Esophagus (tissue), 2 donors: ENCODE measurements at regions not wholly inside any gene's neighbourhood (a gene's known extent, or its start where the extent isn't known, plus 50 kb on each side); places are given as distances from the start of the nearest gene placed in this dataset.

Experiments
- H3K27ac ChIP-seq, 2 donors: one replicate each; pipeline ENCODE4 v1.5.1; 2013; ENCODE audit warnings: low read depth in 2 of 2, mild to moderate bottlenecking in 2 of 2, inconsistent platforms in 1 of 2, low read length in 1 of 2, moderate library complexity in 1 of 2
- H3K27me3 ChIP-seq, 2 donors: one replicate each; pipeline ENCODE4 v1.6.1; 2013; ENCODE audit warnings: low read length in 2 of 2, control low read depth in 1 of 2, mild to moderate bottlenecking in 1 of 2; ENCODE audit not compliant: insufficient read depth in 2 of 2, control insufficient read depth in 1 of 2
- H3K36me3 ChIP-seq, 2 donors: one replicate each; pipeline ENCODE4 v1.6.1; 2013; ENCODE audit warnings: low read length in 1 of 2; ENCODE audit not compliant: control insufficient read depth in 2 of 2, insufficient read depth in 2 of 2
- H3K4me1 ChIP-seq, 2 donors: one replicate each; pipeline ENCODE4 v1.6.1; 2013; ENCODE audit warnings: low read length in 1 of 2; ENCODE audit not compliant: control insufficient read depth in 2 of 2, insufficient read depth in 2 of 2
- H3K4me3 ChIP-seq, 2 donors: one replicate each; pipeline ENCODE4 v1.5.1; 2013; ENCODE audit warnings: low read length in 2 of 2, mild to moderate bottlenecking in 2 of 2, low read depth in 1 of 2, moderate library complexity in 1 of 2
- H3K9me3 ChIP-seq, 2 donors: one replicate each; pipeline ENCODE4 v1.6.1; 2013; ENCODE audit warnings: mild to moderate bottlenecking in 2 of 2, low read depth in 1 of 2, low read length in 1 of 2, moderate library complexity in 1 of 2; ENCODE audit not compliant: control insufficient read depth in 2 of 2, insufficient read depth in 1 of 2
- WGBS, 2 donors: extraction: QIAGEN DNeasy Blood & Tissue Kit; methylation state at CpG; one replicate each; pipeline ENCODE4 v1.1.7; 2013; 5-methylcytosine and 5-hydroxymethylcytosine counted together
- donor health status: healthy with polysubstance abuse.
- donor health status: Bipolar disorder and iron deficiency.

GRCh38 chr20:11332381-11332780 lies 585.3 kb upstream of the BTBD3 start:
- Histone ChIP-seq H3K36me3 (no peaks in the 10 kb centered on the region), H3K27me3 (no peaks in the 10 kb centered on the region), H3K4me3 (no peak overlapping the region), H3K4me1 (no peaks in the 10 kb centered on the region), H3K9me3 (no peaks in the 10 kb centered on the region), H3K27ac (no peak overlapping the region)

GRCh38 chr20:11333634-11334033 lies 584.1 kb upstream of the BTBD3 start:
- H3K27ac ChIP-seq, result no peak overlapping the region
- H3K4me1 ChIP-seq, result no peaks in the 10 kb centered on the region
- no peaks in the 10 kb centered on the region for H3K36me3 ChIP-seq
- H3K9me3 ChIP-seq, result no peaks in the 10 kb centered on the region
- H3K27me3 ChIP-seq, result no peaks in the 10 kb centered on the region
- H3K4me3 ChIP-seq, result no peak overlapping the region

GRCh38 chr20:11337361-11338130 lies 580.1 kb upstream of the BTBD3 start:
- H3K36me3 ChIP-seq, result no peaks in the 10 kb centered on the region
- H3K27ac ChIP-seq, result no peak overlapping the region
- no peaks in the 10 kb centered on the region for H3K9me3 ChIP-seq
- no peaks in the 10 kb centered on the region for H3K4me1 ChIP-seq
- H3K27me3 ChIP-seq, result no peaks in the 10 kb centered on the region
- 60 to 66% methylated on average over 4 of the region's 4 CpGs for WGBS, 2 donors
- H3K4me3 ChIP-seq, result no peak overlapping the region

GRCh38 chr20:11338496-11339306 lies 579.0 kb upstream of the BTBD3 start:
- H3K4me3 ChIP-seq, result no peak overlapping the region
- H3K4me1 ChIP-seq, result peaks cover 0 to 2% of the 10 kb centered on the region in 2 donors
- H3K36me3 ChIP-seq, result no peaks in the 10 kb centered on the region
- H3K27me3 ChIP-seq, result no peaks in the 10 kb centered on the region
- no peaks in the 10 kb centered on the region for H3K9me3 ChIP-seq
- H3K27ac ChIP-seq, result no peak overlapping the region
- 83 to 91% methylated on average over 2 of the region's 2 CpGs for WGBS, 2 donors

- H3K9me3 ChIP-seq, result peaks cover 0 to 3% of the 10 kb centered on the region in 2 donors
Observed at GRCh38 chr20:11344939-11345338, 572.8 kb upstream of the BTBD3 start.

GRCh38 chr20:11347738-11348137 lies 570.0 kb upstream of the BTBD3 start:
- no peak overlapping the region for H3K4me3 ChIP-seq
- no peaks in the 10 kb centered on the region for H3K27me3 ChIP-seq
- H3K27ac ChIP-seq, result no peak overlapping the region
- WGBS, 2 donors, result 71 to 74% methylated on average over 4 of the region's 4 CpGs
- H3K4me1 ChIP-seq, result peaks cover 0 to under 1% of the 10 kb centered on the region in 2 donors
- H3K9me3 ChIP-seq, result peaks cover 0 to 3% of the 10 kb centered on the region in 2 donors
- no peaks in the 10 kb centered on the region for H3K36me3 ChIP-seq

More at GRCh38 chr20:11344939-11345338, 572.8 kb upstream of the BTBD3 start:
- Histone ChIP-seq H3K27ac (no peak overlapping the region), H3K27me3 (no peaks in the 10 kb centered on the region), H3K4me3 (no peak overlapping the region), H3K36me3 (no peaks in the 10 kb centered on the region), H3K4me1 (peaks cover 0 to 2% of the 10 kb centered on the region in 2 donors)

- Histone ChIP-seq H3K36me3 (no peaks in the 10 kb centered on the region), H3K4me3 (no peak overlapping the region), H3K27ac (peak overlapping the region; percentile 74 to 77), H3K9me3 (peaks cover 0 to 3% of the 10 kb centered on the region in 2 donors), H3K27me3 (no peaks in the 10 kb centered on the region), H3K4me1 (no peaks in the 10 kb centered on the region)
- WGBS, 2 donors, result 38 to 41% methylated on average over 7 of the region's 7 CpGs
Observed at GRCh38 chr20:11350126-11351005, 567.3 kb upstream of the BTBD3 start.

- Histone ChIP-seq H3K4me3 (no peak overlapping the region), H3K36me3 (no peaks in the 10 kb centered on the region), H3K27me3 (no peaks in the 10 kb centered on the region), H3K27ac (no peak overlapping the region), H3K4me1 (no peaks in the 10 kb centered on the region), H3K9me3 (peaks cover 0 to 3% of the 10 kb centered on the region in 2 donors)
Observed at GRCh38 chr20:11352041-11352440, 565.7 kb upstream of the BTBD3 start.

- Histone ChIP-seq H3K27ac (no peak overlapping the region), H3K36me3 (no peaks in the 10 kb centered on the region), H3K9me3 (no peaks in the 10 kb centered on the region), H3K4me1 (no peaks in the 10 kb centered on the region), H3K27me3 (no peaks in the 10 kb centered on the region), H3K4me3 (no peak overlapping the region)
- WGBS, 2 donors, result 55 to 57% methylated on average over 4 of the region's 4 CpGs
Observed at GRCh38 chr20:11354846-11355245, 562.8 kb upstream of the BTBD3 start.
